ENCODE measurements at regions not wholly inside any gene's neighbourhood (a gene's known extent, or its start where the extent isn't known, plus 50 kb on each side); places are given as distances from the start of the nearest gene placed in this dataset.

- no peak for DNase-seq (ENCODE audit: extremely low spot score)
- ChIA-PET POLR2A (no interaction called here), CTCF (no interaction called here)
- no peak for TF ChIP-seq LEF1 (IDR thresholded peaks at IDR 0.05; ENCODE audit: borderline replicate concordance)
- no peak for TF ChIP-seq ELF4 (IDR thresholded peaks at IDR 0.05)
- no peak for TF ChIP-seq FOXK2 (IDR thresholded peaks at IDR 0.05)
- TF ChIP-seq NFRKB (IDR thresholded peaks at IDR 0.05) = no peak
- no peak for TF ChIP-seq ARNT (IDR thresholded peaks at IDR 0.05)
- TF ChIP-seq HDGF (IDR thresholded peaks at IDR 0.05; ENCODE audit: borderline replicate concordance) = no peak
- no peak for TF ChIP-seq FOXA1 (IDR thresholded peaks at IDR 0.05)
- no peak for TF ChIP-seq SP1 (IDR thresholded peaks at IDR 0.05)
- TF ChIP-seq ZNF384 (IDR thresholded peaks at IDR 0.05) = no peak
- TF ChIP-seq TARDBP (IDR thresholded peaks at IDR 0.05) = no peak
- no peak for TF ChIP-seq L3MBTL2 (conservative IDR thresholded peaks at IDR 0.05)
- TF ChIP-seq PKNOX1 (IDR thresholded peaks at IDR 0.05) = no peak
- TF ChIP-seq FOXM1 (IDR thresholded peaks at IDR 0.05; ENCODE audit: borderline replicate concordance) = no peak
- no peak for TF ChIP-seq CTBP1 (IDR thresholded peaks at IDR 0.05; ENCODE audit: borderline replicate concordance)
Observed at GRCh38 chr18:71986351-71987050, 557.6 kb downstream of the CBLN2 start.

- CTCF ChIA-PET = no interaction called here
- TF ChIP-seq BHLHE40 (IDR thresholded peaks at IDR 0.05; ENCODE audit: borderline replicate concordance) (no peak), ZNF384 (IDR thresholded peaks at IDR 0.05) (no peak), HDGF (IDR thresholded peaks at IDR 0.05; ENCODE audit: borderline replicate concordance) (no peak), FOXM1 (IDR thresholded peaks at IDR 0.05; ENCODE audit: borderline replicate concordance) (no peak), SP1 (IDR thresholded peaks at IDR 0.05) (no peak), CTBP1 (IDR thresholded peaks at IDR 0.05; ENCODE audit: borderline replicate concordance) (no peak), ELF4 (IDR thresholded peaks at IDR 0.05) (no peak), FOXA1 (IDR thresholded peaks at IDR 0.05) (no peak), SUZ12 (IDR thresholded peaks at IDR 0.05) (no peak), FOXK2 (IDR thresholded peaks at IDR 0.05) (no peak), TARDBP (IDR thresholded peaks at IDR 0.05) (no peak), NFRKB (IDR thresholded peaks at IDR 0.05) (no peak), PKNOX1 (IDR thresholded peaks at IDR 0.05) (no peak), L3MBTL2 (conservative IDR thresholded peaks at IDR 0.05) (no peak), LEF1 (IDR thresholded peaks at IDR 0.05; ENCODE audit: borderline replicate concordance) (no peak), ARNT (IDR thresholded peaks at IDR 0.05) (no peak)
- POLR2A ChIA-PET = no interaction called here
- DNase-seq (ENCODE audit: extremely low spot score) = no peak
Observed at GRCh38 chr18:71976744-71977143, 567.4 kb downstream of the CBLN2 start.

GRCh38 chr18:71966791-71967190 lies 577.4 kb downstream of the CBLN2 start:
- TF ChIP-seq FOXK2 (IDR thresholded peaks at IDR 0.05) (no peak), NFRKB (IDR thresholded peaks at IDR 0.05) (no peak), FOXA1 (IDR thresholded peaks at IDR 0.05) (no peak), L3MBTL2 (conservative IDR thresholded peaks at IDR 0.05) (no peak), PKNOX1 (IDR thresholded peaks at IDR 0.05) (no peak), HDGF (IDR thresholded peaks at IDR 0.05; ENCODE audit: borderline replicate concordance) (no peak), ZNF384 (IDR thresholded peaks at IDR 0.05) (no peak), BHLHE40 (IDR thresholded peaks at IDR 0.05; ENCODE audit: borderline replicate concordance) (no peak), ELF4 (IDR thresholded peaks at IDR 0.05) (no peak), SUZ12 (IDR thresholded peaks at IDR 0.05) (no peak), FOXM1 (IDR thresholded peaks at IDR 0.05; ENCODE audit: borderline replicate concordance) (no peak)
- DNase-seq (ENCODE audit: extremely low spot score) = no peak

GRCh38 chr18:71958605-71959004 lies 585.5 kb downstream of the CBLN2 start:
- CTCF ChIA-PET = no interaction called here
- DNase-seq (ENCODE audit: extremely low spot score) = no peak
- TF ChIP-seq LEF1 (IDR thresholded peaks at IDR 0.05; ENCODE audit: borderline replicate concordance) (no peak), ZNF384 (IDR thresholded peaks at IDR 0.05) (no peak), SUZ12 (IDR thresholded peaks at IDR 0.05) (no peak), HDGF (IDR thresholded peaks at IDR 0.05; ENCODE audit: borderline replicate concordance) (no peak), L3MBTL2 (conservative IDR thresholded peaks at IDR 0.05) (no peak), ELF4 (IDR thresholded peaks at IDR 0.05) (no peak), FOXK2 (IDR thresholded peaks at IDR 0.05) (no peak), FOXM1 (IDR thresholded peaks at IDR 0.05; ENCODE audit: borderline replicate concordance) (no peak)

More at GRCh38 chr18:71966791-71967190, 577.4 kb downstream of the CBLN2 start:
- CTCF ChIA-PET = no interaction called here
- POLR2A ChIA-PET = no interaction called here

GRCh38 chr18:71951001-71951400 lies 593.1 kb downstream of the CBLN2 start:
- ChIA-PET POLR2A (no interaction called here), CTCF (no interaction called here)
- no peak for DNase-seq (ENCODE audit: extremely low spot score)
- no peak for TF ChIP-seq LEF1 (IDR thresholded peaks at IDR 0.05; ENCODE audit: borderline replicate concordance)
- no peak for TF ChIP-seq FOXA1 (IDR thresholded peaks at IDR 0.05)
- no peak for TF ChIP-seq HDGF (IDR thresholded peaks at IDR 0.05; ENCODE audit: borderline replicate concordance)
- TF ChIP-seq SUZ12 (IDR thresholded peaks at IDR 0.05) = no peak
- no peak for TF ChIP-seq TARDBP (IDR thresholded peaks at IDR 0.05)
- no peak for TF ChIP-seq FOXM1 (IDR thresholded peaks at IDR 0.05; ENCODE audit: borderline replicate concordance)
- TF ChIP-seq FOXK2 (IDR thresholded peaks at IDR 0.05) = no peak
- TF ChIP-seq ARNT (IDR thresholded peaks at IDR 0.05) = no peak
- no peak for TF ChIP-seq BHLHE40 (IDR thresholded peaks at IDR 0.05; ENCODE audit: borderline replicate concordance)
- TF ChIP-seq L3MBTL2 (conservative IDR thresholded peaks at IDR 0.05) = no peak
- TF ChIP-seq ZNF384 (IDR thresholded peaks at IDR 0.05) = no peak
- TF ChIP-seq CTBP1 (IDR thresholded peaks at IDR 0.05; ENCODE audit: borderline replicate concordance) = no peak
- TF ChIP-seq NFRKB (IDR thresholded peaks at IDR 0.05) = no peak
- TF ChIP-seq PKNOX1 (IDR thresholded peaks at IDR 0.05) = no peak
- no peak for TF ChIP-seq ELF4 (IDR thresholded peaks at IDR 0.05)
- no peak for TF ChIP-seq SP1 (IDR thresholded peaks at IDR 0.05)

More at GRCh38 chr18:71958605-71959004, 585.5 kb downstream of the CBLN2 start:
- POLR2A ChIA-PET = no interaction called here
